Kidney (tissue), 13 donors: ENCODE measurements at regions not wholly inside any gene's neighbourhood (a gene's known extent, or its start where the extent isn't known, plus 50 kb on each side); places are given as distances from the start of the nearest gene placed in this dataset.

Experiments used
- DNase-seq, 5 donors: peaks; one replicate each; pipeline ENCODE4 v3.0.0-alpha.2; 2013 to 2020
- FAIRE-seq: peaks from 2 replicates; lab custom pipeline; 2012; peaks lifted over from hg19 to GRCh38; lab: Jason Lieb, UNC
- H3K27ac ChIP-seq, 2 donors: one replicate each; pipeline ENCODE4 v1.7.0; 2013; ENCODE audit warnings: low read depth in 2 of 2, low read length in 2 of 2, inconsistent platforms in 1 of 2
- H3K27me3 ChIP-seq: one replicate; pipeline ENCODE4 v1.7.1; 2013; ENCODE audit warnings: low read length, inconsistent platforms; ENCODE audit not compliant: control insufficient read depth, insufficient read depth
- H3K36me3 ChIP-seq, 3 donors: one replicate each; pipeline versions ENCODE4 v1.7.0 to v1.7.1; 2013; ENCODE audit warnings: low read length in 3 of 3, control low read depth in 1 of 3, inconsistent platforms in 1 of 3; ENCODE audit not compliant: insufficient read depth in 3 of 3, control insufficient read depth in 2 of 3
- H3K4me1 ChIP-seq, 3 donors: one replicate each; pipeline versions ENCODE4 v1.7.0 to v1.7.1; 2013; ENCODE audit warnings: low read length in 3 of 3, inconsistent platforms in 1 of 3, low read depth in 1 of 3; ENCODE audit not compliant: control insufficient read depth in 2 of 3, insufficient read depth in 2 of 3
- H3K4me3 ChIP-seq, 3 donors: one replicate each; pipeline versions ENCODE4 v1.7.0 to v1.8.1; 2013; ENCODE audit warnings: low read length in 3 of 3, control low read depth in 1 of 3, inconsistent platforms in 1 of 3
- H3K9ac ChIP-seq, 3 donors: one replicate each; pipeline versions ENCODE4 v1.7.0 to v1.7.1; 2013; ENCODE audit warnings: low read length in 3 of 3, control low read depth in 1 of 3, inconsistent platforms in 1 of 3
- H3K9me3 ChIP-seq, 3 donors: one replicate each; pipeline versions ENCODE4 v1.7.0 to v1.7.1; 2013; ENCODE audit warnings: low read length in 3 of 3, control low read depth in 1 of 3, inconsistent platforms in 1 of 3; ENCODE audit not compliant: control insufficient read depth in 2 of 3, insufficient read depth in 1 of 3
- intact Hi-C: fragments of 100-400 bp; cut with DNase I; formaldehyde crosslinking; loops from one replicate; pipeline ENCODE4 v1.11.1; 2022
- TF ChIP-seq, protein P1 (sequence below): IDR thresholded peaks from 3 replicates; pipeline ENCODE4 v1.5.1; 2012; ENCODE audit warnings: mild to moderate bottlenecking, moderate library complexity, borderline replicate concordance; ENCODE audit not compliant: insufficient read depth; ENCODE audit errors: extremely low read depth
- donor health status: control.
- donor health status: control.
- donor health status: control.
- donor health status: control.
- donor health status: control.
- donor health status: DM: yes; HTN: yes; CAD: no.
- donor health status: Normal renal cell carcinoma (clear cell type).

GRCh38 chr11:44443836-44444769 is 121.4 kb upstream of the CD82 start:
- Histone ChIP-seq H3K9ac (no peak overlapping the region), H3K27ac (no peak overlapping the region), H3K27me3 (no peaks in the 10 kb centered on the region), H3K36me3 (no peaks in the 10 kb centered on the region), H3K4me1 (no peaks in the 10 kb centered on the region), H3K9me3 (no peaks in the 10 kb centered on the region), H3K4me3 (no peak overlapping the region)
- FAIRE-seq (no peak), DNase-seq (peak in 1 of 5 donors; percentile 18)
- intact Hi-C loops, result no loop called here
- TF ChIP-seq, protein P1, sequence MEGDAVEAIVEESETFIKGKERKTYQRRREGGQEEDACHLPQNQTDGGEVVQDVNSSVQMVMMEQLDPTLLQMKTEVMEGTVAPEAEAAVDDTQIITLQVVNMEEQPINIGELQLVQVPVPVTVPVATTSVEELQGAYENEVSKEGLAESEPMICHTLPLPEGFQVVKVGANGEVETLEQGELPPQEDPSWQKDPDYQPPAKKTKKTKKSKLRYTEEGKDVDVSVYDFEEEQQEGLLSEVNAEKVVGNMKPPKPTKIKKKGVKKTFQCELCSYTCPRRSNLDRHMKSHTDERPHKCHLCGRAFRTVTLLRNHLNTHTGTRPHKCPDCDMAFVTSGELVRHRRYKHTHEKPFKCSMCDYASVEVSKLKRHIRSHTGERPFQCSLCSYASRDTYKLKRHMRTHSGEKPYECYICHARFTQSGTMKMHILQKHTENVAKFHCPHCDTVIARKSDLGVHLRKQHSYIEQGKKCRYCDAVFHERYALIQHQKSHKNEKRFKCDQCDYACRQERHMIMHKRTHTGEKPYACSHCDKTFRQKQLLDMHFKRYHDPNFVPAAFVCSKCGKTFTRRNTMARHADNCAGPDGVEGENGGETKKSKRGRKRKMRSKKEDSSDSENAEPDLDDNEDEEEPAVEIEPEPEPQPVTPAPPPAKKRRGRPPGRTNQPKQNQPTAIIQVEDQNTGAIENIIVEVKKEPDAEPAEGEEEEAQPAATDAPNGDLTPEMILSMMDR, result no peak

DNA sequence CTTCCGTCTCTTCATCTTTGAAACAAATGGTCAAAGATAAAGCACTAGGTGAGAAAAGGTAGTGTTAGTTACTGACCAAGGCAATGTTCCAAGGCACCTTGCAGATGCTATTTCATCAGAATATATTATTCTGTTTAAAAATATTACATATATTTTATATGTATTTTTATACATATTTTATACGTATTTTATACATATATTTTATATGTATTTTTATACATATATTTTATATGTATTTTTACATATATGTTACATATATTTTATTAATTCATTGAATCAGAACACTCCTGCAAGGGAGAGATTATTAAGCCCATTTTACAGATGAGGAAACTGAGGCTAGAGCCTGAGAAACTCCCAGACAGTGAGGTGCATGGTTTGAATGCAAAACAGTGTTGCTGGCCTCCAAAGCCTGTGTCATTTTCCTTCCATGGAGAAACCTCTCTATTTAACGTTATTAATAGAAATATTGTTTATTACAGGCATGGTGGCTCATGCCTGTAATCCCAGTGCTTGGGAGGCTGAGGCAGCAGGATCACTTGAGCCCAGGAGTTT is 120.6 kb upstream of the CD82 start:
- Histone ChIP-seq H3K9ac (no peak overlapping the region), H3K4me3 (no peak overlapping the region), H3K27ac (no peak overlapping the region), H3K4me1 (no peaks in the 10 kb centered on the region), H3K9me3 (no peaks in the 10 kb centered on the region), H3K27me3 (no peaks in the 10 kb centered on the region), H3K36me3 (no peaks in the 10 kb centered on the region)
- DNase-seq, result peak in 1 of 5 donors; percentile 9
- TF ChIP-seq, protein P1, result no peak
- peak; percentile 99 for FAIRE-seq
- intact Hi-C loops, result no loop called here

GRCh38 chr11:44445500-44446365 is 119.7 kb upstream of the CD82 start:
- Histone ChIP-seq H3K4me1 (no peaks in the 10 kb centered on the region), H3K9me3 (no peaks in the 10 kb centered on the region), H3K27ac (no peak overlapping the region), H3K27me3 (no peaks in the 10 kb centered on the region), H3K9ac (no peak overlapping the region), H3K36me3 (no peaks in the 10 kb centered on the region), H3K4me3 (no peak overlapping the region)
- TF ChIP-seq, protein P1, result no peak
- FAIRE-seq (no peak), DNase-seq (peak in 2 of 5 donors; percentile 9 to 19)
- intact Hi-C loops, result no loop called here
